Posterior vena cava (tissue), 2 donors: ENCODE measurements at regions not wholly inside any gene's neighbourhood (a gene's known extent, or its start where the extent isn't known, plus 50 kb on each side); places are given as distances from the start of the nearest gene placed in this dataset.

Source experiments
- DNase-seq: peaks from one replicate; pipeline ENCODE4 v3.0.0-alpha.2; 2020; ENCODE audit warnings: low spot score
- intact Hi-C, 2 donors: fragments of 100-400 bp; cut with DNase I; formaldehyde crosslinking; loops; one replicate each; pipeline versions ENCODE4 v1.14.1 to v1.14.2; 2022 to 2023
- donor health status: DM: yes; HTN: yes; CAD: no.
- donor health status: DM: yes; HTN: yes; CAD: no.

DNA sequence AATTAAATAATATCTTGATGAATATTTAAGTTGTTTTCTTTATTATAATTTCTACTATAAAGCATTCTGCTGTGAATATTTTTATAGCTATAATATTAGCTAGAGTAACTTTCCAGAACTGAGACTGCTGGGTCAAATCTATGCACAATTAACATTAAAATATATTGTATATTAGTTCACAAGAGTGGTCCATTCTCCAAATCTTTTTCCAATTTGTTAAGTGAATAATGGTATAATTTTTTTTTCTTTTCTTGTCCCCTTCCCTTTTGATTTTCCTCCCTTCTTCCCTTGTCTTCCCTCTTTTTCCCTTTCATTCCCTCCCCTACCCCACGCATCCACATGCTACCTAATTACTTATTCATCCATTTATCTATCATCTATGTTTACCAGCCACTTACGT lies 977.5 kb downstream of the TUSC7 start:
- intact Hi-C loops = no loop called here
- no peak for DNase-seq

DNA sequence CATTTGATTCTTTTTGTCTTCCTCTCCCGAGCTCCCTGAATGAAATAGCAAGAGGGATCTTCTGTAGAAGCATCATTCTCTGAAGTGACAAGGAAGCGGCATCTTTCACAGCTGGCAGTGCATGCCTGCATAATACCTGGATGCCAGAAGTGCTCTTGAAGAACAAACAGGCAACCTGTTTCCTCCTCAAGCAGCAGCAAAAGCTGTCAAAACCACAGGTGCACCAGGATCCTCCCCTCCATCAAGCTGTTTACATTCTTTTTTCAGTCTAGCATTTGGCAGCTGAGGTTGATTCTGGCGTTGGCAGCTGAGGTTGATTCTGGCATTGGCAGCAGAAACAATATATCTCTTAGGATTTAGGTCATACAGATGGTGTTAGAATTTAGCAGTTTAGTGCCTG lies 979.0 kb downstream of the TUSC7 start:
- intact Hi-C loops = no loop called here
- no peak for DNase-seq

DNA sequence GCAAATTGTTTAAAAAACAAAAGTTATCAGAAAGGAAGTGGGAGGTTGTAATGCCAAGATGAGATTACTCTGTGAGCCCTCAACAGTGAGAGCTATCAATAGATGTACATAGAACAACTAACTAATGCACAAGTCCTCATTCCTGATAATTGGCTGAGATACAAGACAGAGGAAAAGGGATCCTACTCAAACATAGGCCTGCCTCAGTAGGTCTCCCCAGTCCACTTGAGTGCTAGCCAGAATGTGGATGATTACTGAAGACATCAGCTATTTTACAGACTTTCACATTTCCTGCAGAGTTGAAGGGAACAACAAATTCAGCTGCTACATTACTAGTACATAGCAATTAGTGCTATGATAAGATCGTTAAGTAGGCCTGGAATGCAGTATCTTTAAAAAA lies 981.9 kb downstream of the TUSC7 start:
- intact Hi-C loops = no loop called here
- DNase-seq = no peak

DNA sequence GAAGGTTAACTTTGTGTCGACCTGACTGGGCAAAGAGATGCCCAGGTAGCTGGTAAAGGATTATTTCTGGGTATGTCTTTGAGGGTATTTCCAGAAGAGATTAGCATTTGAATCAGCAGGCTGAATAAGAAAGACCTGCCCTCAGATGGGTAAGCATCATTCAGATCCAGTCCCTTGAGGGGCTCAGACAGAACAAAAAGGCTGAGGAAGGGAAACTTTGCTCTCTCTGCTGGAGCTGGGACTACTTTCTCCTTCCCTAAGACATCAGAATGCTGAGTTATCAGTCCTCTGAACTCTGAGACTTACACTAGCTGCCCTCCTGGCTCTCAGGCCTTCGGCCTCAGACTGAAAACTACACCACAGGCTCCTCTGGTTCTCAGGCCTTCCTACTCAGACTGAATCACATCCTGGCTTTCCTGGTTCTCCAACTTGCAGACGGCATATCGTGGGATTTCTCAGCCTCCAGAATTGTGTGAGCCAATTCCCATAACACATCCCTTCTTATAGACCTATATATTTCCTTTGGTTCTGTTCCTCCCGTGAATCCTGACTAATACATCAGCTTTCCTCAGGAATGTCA lies 982.9 kb downstream of the TUSC7 start:
- intact Hi-C loops = no loop called here
- no peak for DNase-seq

DNA sequence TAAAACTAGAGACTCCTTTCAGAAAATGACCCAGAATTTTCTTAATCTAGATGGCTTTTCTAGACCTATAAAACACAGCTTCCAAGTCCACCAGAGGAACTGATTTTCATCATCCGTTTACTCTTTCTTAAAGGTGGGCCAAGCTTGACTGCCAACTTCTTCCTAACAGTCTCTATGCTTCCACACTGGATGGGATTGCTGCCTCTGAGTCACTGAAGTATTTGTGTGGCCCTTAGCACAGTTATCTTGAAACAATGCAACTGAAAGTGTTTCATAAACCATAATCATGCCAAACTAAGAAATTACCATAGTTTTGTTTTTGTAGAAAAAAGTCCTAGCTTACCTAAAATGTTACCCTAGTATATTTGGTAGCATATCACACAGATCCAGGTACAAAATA lies 985.7 kb downstream of the TUSC7 start:
- intact Hi-C loops = no loop called here
- no peak for DNase-seq

DNA sequence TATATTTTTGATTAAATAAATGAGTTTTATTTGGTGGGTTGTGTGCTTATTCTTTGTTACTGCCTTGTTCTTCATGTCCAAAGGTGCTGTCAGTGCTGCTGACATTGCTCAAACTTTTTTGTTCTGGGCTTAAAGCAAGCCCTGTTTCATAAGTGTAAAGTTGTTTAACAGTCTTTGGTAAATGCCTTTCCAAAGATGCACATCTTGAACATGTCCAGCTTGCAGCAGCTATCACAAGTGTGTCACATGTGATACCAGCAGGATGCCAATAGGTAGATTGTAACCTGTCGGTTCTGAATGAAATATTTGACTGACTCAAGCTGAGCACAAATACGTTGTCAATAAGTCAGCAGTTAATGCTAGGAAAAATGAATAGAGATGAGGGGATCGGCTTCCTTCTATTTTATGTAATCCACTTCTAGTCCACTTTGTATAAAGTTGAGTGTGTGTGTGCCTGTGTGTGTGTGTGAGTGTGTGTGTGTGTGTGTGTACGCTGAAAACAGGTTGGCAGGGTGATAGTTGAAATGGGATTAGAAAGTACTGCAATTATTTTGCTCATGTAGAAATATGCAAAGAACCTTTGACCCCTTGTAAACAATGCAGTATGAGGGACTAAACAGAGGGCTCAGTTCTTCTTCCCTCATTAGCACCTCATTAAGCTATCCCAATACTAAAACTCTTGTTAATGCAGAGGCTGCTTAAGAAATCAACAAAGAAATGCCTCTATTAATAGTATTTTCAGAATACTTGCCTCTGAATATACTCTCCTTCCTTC lies 986.5 kb downstream of the TUSC7 start:
- no peak for DNase-seq
- intact Hi-C loops = no loop called here

DNA sequence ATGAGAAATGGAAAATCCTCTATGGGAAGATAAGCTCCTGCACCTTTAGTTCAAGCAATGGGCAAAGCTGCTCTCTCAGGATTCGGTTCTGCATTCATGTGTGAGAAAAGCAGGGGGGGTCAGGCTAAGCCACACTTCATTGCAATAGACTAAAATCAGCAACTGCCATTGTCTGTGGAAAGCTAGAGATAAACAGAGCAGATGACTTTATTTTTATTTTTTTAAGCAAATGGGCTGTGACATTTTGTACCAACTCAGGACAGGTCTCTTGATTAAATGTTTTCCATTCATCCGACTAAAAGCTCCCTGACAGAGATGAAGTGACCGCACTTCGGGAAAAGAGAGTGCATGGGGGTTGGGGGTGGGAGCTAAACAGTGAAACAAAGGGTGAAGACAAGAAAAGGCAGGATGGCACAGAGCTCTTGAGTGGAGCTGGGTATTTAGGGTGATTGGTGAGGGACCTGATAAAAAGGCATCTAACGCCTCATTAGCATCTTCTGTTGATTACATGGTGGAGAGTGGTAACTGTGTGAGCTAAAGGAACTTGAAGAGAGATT lies 987.4 kb downstream of the TUSC7 start:
- DNase-seq = no peak
- intact Hi-C loops = no loop called here

DNA sequence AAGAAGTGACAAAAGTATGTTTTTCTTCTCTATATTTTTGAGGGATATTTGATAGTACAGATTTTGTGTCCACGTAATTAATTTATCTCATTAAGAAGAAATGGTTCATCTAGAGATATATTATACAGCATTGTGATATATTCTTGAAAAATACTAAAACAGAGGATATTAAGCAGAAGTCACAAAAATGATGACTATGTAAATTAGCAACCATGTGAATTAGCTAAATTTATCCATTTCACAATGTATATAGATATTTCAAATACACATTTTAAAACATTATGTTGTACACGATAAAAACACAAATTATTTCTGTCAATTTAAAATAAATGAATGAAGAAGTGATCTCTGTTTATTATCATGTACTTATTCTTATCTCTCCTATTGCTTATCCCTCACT lies 989.5 kb downstream of the TUSC7 start:
- intact Hi-C loops = no loop called here

DNA sequence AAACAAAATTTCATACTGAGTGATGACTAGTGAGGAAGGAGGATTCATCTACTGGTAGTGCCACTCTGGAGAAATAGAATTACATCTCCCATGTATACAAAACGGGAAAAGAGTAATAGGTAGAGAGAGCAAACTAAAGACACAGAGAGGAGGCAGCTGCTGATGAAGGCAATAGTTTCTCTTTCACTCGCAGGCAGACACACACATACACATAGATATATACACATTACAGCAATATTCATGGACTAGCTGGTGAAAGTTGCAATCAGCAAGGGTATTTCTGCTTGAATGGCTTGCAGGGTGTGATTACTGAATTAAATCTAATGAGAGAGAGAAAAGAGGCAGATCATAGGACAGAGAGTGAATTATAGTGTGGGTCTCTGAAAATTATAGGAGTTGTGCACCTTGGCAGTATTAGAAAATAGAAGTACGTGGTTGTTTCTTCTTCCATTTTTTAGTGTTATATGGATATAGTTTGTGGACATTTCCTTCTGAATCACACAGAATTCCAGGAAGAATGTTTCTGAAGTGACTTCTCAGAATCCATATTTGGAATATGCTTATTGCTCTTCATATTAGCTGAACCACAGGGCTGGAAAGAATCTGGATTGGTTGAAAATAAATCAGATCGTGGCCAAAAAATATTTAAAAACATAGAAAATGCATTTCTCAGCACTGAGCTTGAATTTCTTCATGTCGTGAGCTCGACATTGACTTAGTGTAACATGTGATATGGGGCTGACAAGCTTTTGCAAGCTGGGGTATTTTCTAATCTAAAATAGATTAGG lies 991.2 kb downstream of the TUSC7 start:
- no peak for DNase-seq
- intact Hi-C loops = no loop called here

More for the DNA sequence above, 989.5 kb downstream of the TUSC7 start:
- no peak for DNase-seq

DNA sequence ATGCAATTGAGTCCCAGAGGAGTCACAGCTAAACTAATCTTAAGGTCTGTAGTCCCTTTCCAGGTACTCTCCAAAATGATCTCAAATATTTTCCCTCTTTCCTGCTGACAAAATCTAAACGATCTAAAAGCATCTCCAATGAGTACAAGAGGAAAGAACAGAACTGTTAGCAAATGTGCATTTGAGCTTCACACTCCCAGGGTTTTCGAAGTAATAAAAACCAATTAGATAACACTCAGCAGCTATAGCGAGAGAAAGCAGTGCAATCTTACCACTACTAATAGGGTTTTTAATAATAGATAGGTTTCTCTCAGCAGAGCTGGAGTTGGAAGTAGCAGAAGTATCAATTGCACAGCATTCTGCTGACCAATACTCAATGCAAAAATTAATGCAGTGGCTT lies 995.4 kb downstream of the TUSC7 start:
- intact Hi-C loops = no loop called here
- no peak for DNase-seq

DNA sequence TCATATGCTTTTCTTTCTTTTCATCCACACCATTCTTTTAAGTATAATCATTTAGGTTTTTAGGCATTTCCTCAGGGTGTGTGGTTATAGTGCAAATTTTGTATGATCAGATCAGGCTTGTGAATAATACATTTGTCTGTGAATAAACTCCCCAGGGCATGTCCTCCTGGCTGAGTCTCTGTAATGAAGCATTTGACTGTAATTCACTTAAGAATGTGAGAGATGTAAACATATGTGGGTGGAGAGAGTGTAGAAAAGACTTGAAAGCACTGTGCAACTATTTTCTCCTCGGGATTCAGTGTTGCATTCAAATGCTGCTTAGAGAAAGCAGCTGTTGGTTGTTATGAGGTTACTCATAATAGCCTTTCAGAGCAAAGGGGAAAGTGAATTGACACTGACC lies 996.5 kb downstream of the TUSC7 start:
- no peak for DNase-seq
- intact Hi-C loops = no loop called here

DNA sequence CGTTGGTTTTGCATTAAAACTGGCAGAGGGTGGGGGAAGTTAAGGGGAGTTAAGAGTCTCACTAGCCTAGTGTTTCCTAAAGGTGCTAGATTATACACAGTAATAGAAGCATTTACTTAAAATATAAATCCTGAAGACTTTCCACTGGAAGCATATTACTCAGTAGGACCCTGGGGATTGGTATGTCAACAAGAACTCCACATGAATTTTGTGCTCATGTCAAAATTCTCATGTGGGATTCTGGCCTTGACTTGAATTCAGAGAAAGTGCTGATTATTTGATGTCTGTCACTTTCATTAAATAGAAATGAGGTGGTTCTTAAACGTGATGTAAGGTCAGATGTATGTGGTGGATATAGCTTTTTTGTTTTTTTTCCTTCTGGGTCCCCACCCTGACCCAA lies 997.2 kb downstream of the TUSC7 start:
- intact Hi-C loops = no loop called here

DNA sequence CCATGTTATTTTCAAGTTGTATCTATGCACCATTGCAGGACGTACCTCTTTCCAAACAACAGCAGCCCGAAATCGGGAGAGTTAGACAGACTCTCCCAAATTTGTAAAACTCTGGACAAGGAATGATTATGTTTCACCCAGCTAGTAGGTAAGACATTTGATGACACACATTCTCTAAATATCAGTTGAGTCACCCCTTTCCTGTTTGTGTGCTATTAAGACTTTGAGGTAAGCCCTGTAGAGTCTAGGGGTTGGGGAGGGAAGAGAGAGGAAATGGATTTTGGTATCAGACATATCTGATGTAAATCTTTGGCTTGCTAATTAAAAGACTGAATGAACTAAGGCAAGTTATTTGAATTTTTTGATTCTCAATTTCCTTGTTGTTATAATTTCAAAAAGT lies 999.0 kb downstream of the TUSC7 start:
- intact Hi-C loops = no loop called here
- DNase-seq = no peak

More for the DNA sequence above, 997.2 kb downstream of the TUSC7 start:
- DNase-seq = no peak

DNA sequence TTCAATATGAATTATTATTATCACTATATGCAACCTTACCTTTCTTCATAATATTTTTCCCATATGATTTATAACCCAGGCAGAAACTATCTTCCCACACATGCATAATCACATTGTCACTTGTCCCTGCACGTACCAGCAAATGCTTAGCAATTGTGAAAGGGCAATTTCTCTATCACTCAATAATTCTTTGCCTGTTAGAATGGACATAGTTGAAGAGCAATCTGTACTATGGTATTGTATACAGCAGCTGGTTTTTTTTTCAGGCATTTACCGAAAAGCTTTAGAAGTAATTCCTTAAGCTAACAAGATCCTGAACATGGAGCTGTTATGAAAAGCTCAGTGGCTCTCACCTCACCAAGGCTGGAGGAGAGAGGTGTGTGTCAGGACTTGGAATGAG lies 999.5 kb downstream of the TUSC7 start:
- intact Hi-C loops = no loop called here
- DNase-seq = no peak

DNA sequence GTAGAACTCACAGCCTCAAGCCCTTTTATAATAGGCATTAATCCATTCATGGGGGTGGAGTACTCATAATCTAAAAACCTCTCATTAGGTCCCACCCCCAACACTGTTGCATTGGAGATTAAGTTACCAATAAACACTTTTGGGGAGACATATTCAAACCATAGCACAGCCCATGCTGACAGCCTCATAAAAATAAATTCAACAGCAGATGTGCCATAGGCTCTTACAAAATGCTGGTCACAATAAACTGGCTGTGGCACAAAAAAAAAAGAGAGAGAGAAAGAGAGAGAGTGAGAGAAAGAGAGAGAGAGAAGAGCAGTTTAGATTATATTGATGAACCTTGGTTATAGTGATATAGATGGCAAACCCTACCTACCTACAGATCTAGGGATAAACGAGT lies 1000.9 kb downstream of the TUSC7 start:
- intact Hi-C loops = no loop called here
- no peak for DNase-seq

DNA sequence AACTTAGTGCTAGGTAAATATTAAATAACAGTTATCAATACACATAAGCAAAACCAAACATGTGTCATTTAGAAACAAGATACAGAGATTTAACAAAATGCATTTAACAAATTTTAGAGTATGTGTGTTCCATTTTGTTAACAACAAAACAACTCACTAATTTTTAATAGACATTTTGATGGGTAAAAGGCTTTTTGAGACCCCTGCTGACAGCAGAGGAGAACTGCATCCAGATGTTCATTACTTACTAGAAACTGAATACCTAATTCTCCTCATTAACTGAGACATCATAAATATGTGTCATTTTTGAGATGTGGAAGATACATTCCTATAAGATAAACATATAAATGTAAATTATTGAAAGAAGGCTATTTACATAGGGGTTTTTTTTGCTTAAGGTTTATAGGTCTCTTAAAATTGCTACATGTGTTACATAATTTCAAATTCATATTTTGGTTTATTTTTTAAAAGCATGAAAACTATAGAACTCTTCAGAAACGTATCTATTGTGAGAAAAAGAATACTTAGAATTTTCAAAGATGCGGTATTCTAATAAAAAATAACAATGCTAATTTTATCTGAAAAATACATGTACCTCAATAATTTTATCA lies 1009.8 kb downstream of the TUSC7 start:
- intact Hi-C loops = no loop called here

DNA sequence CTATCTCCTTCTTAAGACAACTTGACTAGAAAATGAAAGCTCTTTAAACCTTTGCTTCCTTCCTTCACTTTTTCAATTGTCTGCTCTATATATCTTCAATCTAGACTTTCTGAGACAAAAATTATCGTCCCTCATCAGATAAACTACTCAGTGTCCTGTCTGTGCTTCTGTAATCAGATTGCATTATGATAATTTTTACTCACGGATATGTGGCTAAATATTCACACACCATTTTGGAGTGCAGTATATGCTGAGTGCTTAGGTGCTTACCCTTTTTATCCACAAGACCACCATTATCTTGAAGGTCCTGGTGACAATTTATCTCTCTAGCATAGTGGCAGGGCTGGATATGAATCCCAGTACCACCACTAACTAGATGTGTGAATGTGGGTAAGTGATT lies 1012.3 kb downstream of the TUSC7 start:
- intact Hi-C loops = loop anchor here in 1 of 2 donors (10.0 kb wide), 1 partner anchor 707 kb away; no protein-coding TSS in a partner anchor
- no peak for DNase-seq

More for the DNA sequence above, 1009.8 kb downstream of the TUSC7 start:
- DNase-seq = no peak

DNA sequence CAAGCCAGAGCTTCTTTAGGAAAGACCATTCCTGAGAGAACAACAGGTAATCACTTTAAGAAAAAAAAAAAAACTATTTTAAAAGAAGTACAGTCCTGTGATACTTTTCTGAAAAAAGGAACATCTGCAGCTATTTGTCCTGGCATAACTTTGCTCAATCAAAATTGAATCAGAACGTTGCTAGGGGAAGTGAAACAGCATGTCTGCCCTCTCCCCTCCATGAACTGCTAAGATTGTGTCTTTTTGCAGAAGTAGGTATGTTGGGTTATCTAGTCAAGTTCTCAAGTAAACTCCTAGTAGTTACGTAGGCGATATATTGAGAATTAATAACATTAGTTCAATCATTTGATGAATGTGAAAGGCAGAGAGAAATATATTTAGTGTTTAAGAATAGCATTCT lies 1013.3 kb downstream of the TUSC7 start:
- intact Hi-C loops = loop anchor here in 1 of 2 donors (10.0 kb wide), 1 partner anchor 708 kb away; no protein-coding TSS in a partner anchor
- no peak for DNase-seq

DNA sequence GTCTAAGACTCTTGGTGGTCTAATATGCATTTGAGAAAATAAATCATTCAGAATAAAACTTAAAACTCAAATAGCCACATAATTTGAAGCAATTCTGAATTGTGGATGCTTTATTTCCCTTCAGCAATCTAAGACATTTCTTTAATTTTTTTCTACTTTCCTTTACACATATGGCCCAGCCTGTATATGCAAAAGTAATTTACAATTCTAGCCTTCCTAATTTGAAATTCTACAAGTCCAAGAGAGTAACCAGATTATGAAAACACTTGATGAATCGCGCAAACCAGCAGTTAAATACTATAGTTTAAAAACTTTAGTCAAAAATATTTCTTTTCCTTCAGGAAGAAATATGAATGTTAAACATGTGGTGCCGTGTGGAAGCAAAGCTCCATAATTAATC lies 1014.2 kb downstream of the TUSC7 start:
- intact Hi-C loops = loop anchor here in 1 of 2 donors (10.0 kb wide), 1 partner anchor 709 kb away; no protein-coding TSS in a partner anchor
- no peak for DNase-seq

DNA sequence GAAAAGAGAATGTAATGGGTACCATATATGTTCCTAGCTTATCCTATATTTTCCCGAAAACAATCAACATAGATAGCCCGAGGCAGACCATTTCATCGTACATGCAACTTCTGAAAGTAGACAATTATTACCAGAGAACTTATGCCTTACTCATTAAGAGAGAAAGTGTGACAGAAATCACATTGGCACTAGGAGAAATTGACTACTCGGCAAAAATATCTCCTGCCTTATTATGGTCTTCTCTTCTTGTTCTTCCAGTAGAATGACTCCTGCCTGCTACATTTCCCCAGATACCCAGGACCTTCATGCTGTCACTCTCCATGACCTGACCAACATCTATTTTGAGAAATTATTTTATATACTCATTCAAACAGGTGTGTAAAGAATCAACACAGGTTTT lies 1015.7 kb downstream of the TUSC7 start:
- intact Hi-C loops = loop anchor here in 1 of 2 donors (10.0 kb wide), 1 partner anchor 711 kb away; no protein-coding TSS in a partner anchor
- DNase-seq = no peak
